H1 (cell line): ENCODE measurements at regions not wholly inside any gene's neighbourhood (a gene's known extent, or its start where the extent isn't known, plus 50 kb on each side); places are given as distances from the start of the nearest gene placed in this dataset.

Experiments
- CBX8 ChIP-seq: fragments of 300-800, 300-1000 bp; sonication (generic); IDR thresholded peaks from 2 replicates; pipeline ENCODE4 v1.7.1; 2016; ENCODE audit warnings: low read depth, low read length, borderline replicate concordance
- JUND ChIP-seq: IDR thresholded peaks from 2 replicates; pipeline ENCODE4 v1.6.1; 2011; ENCODE audit warnings: mild to moderate bottlenecking, improper control_type of control experiment, low read length
- KDM1A ChIP-seq: fragments of 200-600, 300-600 bp; sonication (generic); IDR thresholded peaks from 2 replicates; pipeline ENCODE4 v1.7.1; 2016; ENCODE audit warnings: mild to moderate bottlenecking, low read length, borderline replicate concordance

DNA sequence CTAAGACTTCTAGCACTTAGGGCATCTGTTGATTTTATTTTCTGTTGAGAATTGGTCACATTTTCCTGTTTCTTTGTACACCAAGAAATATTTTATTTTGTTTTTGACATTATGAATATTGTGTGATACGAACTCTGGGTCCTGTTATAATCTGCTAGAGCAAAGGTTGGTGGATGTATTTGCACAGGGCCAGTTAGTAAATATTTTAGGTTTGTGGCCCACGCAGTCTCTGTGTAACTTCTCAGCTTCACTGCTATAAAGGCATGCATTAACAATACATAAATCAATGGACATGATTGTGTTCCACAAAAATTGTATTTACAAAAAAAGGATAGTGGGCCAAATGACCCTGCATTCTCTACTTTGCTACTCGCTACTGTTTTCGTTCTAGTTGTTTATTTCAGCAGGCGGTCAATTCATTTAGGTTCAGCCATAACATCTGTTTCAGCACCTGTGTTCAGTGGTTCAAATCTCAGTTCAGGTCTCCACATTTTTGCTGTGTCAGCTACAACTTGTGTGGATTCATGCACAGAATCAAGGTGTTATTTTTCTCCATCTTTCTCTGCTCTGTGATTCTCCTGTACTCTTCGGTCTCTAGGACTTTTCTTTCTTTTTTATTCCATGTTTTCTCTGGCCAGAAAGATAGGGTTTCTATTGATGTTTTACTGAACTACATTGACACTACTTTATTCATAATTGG is 786.2 kb downstream of the ETS1 start (continued):
- TF ChIP-seq KDM1A (no peak), CBX8 (no peak), JUND (no peak)
